ENCODE measurements at regions not wholly inside any gene's neighbourhood (a gene's known extent, or its start where the extent isn't known, plus 50 kb on each side); places are given as distances from the start of the nearest gene placed in this dataset.

DNA sequence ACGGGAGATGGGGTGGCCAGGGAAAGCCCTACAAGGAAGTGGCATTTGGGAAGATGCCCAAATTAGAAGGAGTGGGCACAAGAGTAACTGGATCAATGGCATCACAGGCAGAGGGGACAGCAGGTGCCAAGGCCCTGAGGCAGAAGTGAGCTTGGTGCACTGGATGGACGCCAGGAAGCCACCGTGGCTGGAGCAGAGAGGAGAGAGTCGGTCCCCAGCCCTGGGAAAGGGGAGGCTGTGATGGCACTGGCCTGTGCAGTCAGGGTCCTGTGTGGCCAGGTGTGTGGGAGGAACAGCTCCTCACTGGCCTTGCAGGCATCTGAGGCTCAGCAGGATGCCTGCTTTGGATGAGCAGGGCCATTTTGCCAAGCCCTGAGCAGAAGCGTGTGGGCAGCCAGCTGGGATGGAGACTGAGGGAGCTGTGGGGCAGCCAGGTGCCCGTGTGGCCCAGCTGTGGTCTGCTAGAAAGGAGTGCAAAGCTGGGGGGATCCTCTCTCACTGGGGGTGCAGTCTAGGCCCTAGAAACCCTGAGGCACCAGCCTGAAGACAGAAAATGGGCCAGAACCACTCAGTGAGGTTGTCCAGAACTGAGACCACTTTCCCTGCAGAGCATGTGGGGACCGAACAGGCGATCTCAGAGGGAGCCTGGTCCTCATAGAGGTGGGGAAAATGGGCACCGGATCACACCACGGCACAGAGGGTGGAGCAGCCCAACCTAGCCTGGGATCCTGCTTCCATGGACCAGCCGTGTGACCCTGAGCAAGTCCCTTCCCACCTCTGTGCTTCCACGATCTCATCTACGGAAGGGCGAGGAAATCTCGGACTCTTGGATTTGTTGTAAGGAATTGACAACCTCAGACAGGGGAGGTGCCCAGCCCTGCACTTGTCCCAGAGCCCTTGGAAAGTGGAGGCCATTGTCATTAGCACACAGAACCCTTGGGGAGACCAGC is 78.6 kb upstream of the RTL6 start (continued):
- TF ChIP-seq, protein P1, sequence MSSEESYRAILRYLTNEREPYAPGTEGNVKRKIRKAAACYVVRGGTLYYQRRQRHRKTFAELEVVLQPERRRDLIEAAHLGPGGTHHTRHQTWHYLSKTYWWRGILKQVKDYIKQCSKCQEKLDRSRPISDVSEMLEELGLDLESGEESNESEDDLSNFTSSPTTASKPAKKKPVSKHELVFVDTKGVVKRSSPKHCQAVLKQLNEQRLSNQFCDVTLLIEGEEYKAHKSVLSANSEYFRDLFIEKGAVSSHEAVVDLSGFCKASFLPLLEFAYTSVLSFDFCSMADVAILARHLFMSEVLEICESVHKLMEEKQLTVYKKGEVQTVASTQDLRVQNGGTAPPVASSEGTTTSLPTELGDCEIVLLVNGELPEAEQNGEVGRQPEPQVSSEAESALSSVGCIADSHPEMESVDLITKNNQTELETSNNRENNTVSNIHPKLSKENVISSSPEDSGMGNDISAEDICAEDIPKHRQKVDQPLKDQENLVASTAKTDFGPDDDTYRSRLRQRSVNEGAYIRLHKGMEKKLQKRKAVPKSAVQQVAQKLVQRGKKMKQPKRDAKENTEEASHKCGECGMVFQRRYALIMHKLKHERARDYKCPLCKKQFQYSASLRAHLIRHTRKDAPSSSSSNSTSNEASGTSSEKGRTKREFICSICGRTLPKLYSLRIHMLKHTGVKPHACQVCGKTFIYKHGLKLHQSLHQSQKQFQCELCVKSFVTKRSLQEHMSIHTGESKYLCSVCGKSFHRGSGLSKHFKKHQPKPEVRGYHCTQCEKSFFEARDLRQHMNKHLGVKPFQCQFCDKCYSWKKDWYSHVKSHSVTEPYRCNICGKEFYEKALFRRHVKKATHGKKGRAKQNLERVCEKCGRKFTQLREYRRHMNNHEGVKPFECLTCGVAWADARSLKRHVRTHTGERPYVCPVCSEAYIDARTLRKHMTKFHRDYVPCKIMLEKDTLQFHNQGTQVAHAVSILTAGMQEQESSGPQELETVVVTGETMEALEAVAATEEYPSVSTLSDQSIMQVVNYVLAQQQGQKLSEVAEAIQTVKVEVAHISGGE (CRISPR knock-in tag; IDR thresholded peaks at IDR 0.05): no peak
- TF ChIP-seq FOXP1 (CRISPR knock-in tag; IDR thresholded peaks at IDR 0.05): no peak
- no peak for TF ChIP-seq JUN (IDR thresholded peaks at IDR 0.05; ENCODE audit: borderline replicate concordance, low read depth, low read length)
- TF ChIP-seq JUN (CRISPR knock-in tag; IDR thresholded peaks at IDR 0.05; ENCODE audit: borderline replicate concordance): no peak
- TF ChIP-seq COPS2 (conservative IDR thresholded peaks at IDR 0.05): no peak
- no peak for TF ChIP-seq NCOA2 (IDR thresholded peaks at IDR 0.05; ENCODE audit: partially characterized antibody in 2 of 2)
- TF ChIP-seq SAFB2 (IDR thresholded peaks at IDR 0.05; ENCODE audit: borderline replicate concordance, low read depth, low read length, severe bottlenecking): no peak

Measured in K562 (cell line).